PC-3 (cell line): ENCODE measurements at regions not wholly inside any gene's neighbourhood (a gene's known extent, or its start where the extent isn't known, plus 50 kb on each side); places are given as distances from the start of the nearest gene placed in this dataset.

Source experiments
- CTCF ChIP-seq: fragments of 300-600 bp; sonication (generic); conservative IDR thresholded peaks from 2 replicates; pipeline ENCODE4 v1.5.1; 2017; ENCODE audit warnings: antibody characterized with exemption, low read depth, mild to moderate bottlenecking, low read length
- EZH2phosphoT487 ChIP-seq: fragments of 300-600 bp; sonication (generic); IDR thresholded peaks from 2 replicates; pipeline ENCODE4 v1.6.1; 2018; ENCODE audit warnings: mild to moderate bottlenecking, antibody characterized with exemption, low read length, borderline replicate concordance

- TF ChIP-seq CTCF (no peak), EZH2phosphoT487 (no peak)
Measured at GRCh38 chrX:82219129-82219528, 1017.2 kb downstream of the SH3BGRL start.
